ENCODE measurements at regions not wholly inside any gene's neighbourhood (a gene's known extent, or its start where the extent isn't known, plus 50 kb on each side); places are given as distances from the start of the nearest gene placed in this dataset.

- TF ChIP-seq CTCF (IDR thresholded peaks at IDR 0.05), result no peak
- no peak for TF ChIP-seq POLR2AphosphoS5 (IDR thresholded peaks at IDR 0.05)
- no peak for TF ChIP-seq EP300 (IDR thresholded peaks at IDR 0.05)
These were observed 64.2 kb upstream of the UQCRFS1 start for GRCh38 chr19:29277102-29277501.
